ENCODE measurements at regions not wholly inside any gene's neighbourhood (a gene's known extent, or its start where the extent isn't known, plus 50 kb on each side); places are given as distances from the start of the nearest gene placed in this dataset.

DNA sequence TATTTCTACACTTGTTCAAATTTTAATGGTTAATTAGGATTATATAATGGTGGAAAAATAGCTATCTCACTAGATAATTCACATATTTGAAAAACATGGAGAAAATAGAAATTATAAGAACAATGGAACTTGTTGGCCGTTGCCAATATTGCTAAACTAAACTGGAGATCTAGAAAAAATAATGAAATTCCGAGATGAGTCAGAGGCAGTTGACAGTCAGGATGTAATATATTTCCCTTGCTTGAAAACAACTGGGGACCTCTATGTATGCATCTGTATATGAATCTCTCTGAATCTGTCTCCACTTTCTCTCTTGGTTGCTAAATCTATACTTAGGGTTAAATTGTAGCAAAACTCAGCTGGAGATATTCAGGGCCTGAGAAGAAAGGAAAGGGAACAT is 1108.2 kb upstream of the GJE1 start:
- TF ChIP-seq POLR2A (IDR thresholded peaks at IDR 0.05), result no peak
- TF ChIP-seq, protein P1, sequence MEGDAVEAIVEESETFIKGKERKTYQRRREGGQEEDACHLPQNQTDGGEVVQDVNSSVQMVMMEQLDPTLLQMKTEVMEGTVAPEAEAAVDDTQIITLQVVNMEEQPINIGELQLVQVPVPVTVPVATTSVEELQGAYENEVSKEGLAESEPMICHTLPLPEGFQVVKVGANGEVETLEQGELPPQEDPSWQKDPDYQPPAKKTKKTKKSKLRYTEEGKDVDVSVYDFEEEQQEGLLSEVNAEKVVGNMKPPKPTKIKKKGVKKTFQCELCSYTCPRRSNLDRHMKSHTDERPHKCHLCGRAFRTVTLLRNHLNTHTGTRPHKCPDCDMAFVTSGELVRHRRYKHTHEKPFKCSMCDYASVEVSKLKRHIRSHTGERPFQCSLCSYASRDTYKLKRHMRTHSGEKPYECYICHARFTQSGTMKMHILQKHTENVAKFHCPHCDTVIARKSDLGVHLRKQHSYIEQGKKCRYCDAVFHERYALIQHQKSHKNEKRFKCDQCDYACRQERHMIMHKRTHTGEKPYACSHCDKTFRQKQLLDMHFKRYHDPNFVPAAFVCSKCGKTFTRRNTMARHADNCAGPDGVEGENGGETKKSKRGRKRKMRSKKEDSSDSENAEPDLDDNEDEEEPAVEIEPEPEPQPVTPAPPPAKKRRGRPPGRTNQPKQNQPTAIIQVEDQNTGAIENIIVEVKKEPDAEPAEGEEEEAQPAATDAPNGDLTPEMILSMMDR (IDR thresholded peaks at IDR 0.05), result no peak
- no peaks in the 10 kb centered on the region for H3K36me3 ChIP-seq
- no peak for DNase-seq
- H3K27ac ChIP-seq, result no peak overlapping the region
- WGBS, 2 donors, result 76 to 77% methylated on average over 2 of the region's 2 CpGs
- H3K4me3 ChIP-seq, result no peak overlapping the region
- H3K27me3 ChIP-seq, result no peaks in the 10 kb centered on the region
- no peaks in the 10 kb centered on the region for H3K9me3 ChIP-seq
- no peaks in the 10 kb centered on the region for H3K4me1 ChIP-seq
- intact Hi-C loops (cut with DNase I), result no loop called here

DNA sequence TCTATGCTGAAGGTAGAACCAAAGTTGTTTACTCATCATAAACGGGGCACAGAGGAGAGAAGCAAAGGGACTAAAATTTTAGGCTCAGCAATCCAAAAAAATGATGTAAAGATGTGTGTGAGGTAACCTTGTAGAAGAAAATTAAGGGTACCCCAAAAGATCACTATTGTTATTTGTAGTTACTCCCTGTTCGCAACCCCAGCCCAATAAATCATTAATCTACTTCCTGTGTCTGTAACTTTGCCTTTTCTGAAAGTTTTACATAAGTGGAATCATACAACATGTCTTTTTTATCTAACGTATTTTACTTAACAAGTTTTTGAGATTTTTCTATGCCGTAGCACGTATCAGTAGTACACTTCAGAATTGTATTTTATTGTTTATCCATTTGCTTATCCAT is 1114.8 kb upstream of the GJE1 start:
- 81 to 84% methylated on average over 5 of the region's 5 CpGs for WGBS, 2 donors
- intact Hi-C loops (cut with DNase I), result no loop called here
- no peak for DNase-seq

GRCh38 chr6:141000917-141001316 is 1131.8 kb upstream of the GJE1 start:
- Histone ChIP-seq H3K36me3 (no peaks in the 10 kb centered on the region), H3K27ac (no peak overlapping the region), H3K27me3 (no peaks in the 10 kb centered on the region), H3K9me3 (no peaks in the 10 kb centered on the region), H3K4me3 (no peak overlapping the region), H3K4me1 (no peaks in the 10 kb centered on the region)
- WGBS, 2 donors, result 88 to 90% methylated on average over 2 of the region's 2 CpGs
- intact Hi-C loops (cut with DNase I), result no loop called here
- no peak for TF ChIP-seq POLR2A (IDR thresholded peaks at IDR 0.05)
- TF ChIP-seq, protein P1 (IDR thresholded peaks at IDR 0.05), result no peak
- no peak for DNase-seq

More for the DNA sequence above, 1114.8 kb upstream of the GJE1 start:
- no peaks in the 10 kb centered on the region for H3K4me1 ChIP-seq
- H3K27ac ChIP-seq, result no peak overlapping the region
- no peak overlapping the region for H3K4me3 ChIP-seq
- no peaks in the 10 kb centered on the region for H3K27me3 ChIP-seq
- TF ChIP-seq, protein P1 (IDR thresholded peaks at IDR 0.05), result no peak
- TF ChIP-seq POLR2A (IDR thresholded peaks at IDR 0.05), result no peak
- no peaks in the 10 kb centered on the region for H3K9me3 ChIP-seq
- no peaks in the 10 kb centered on the region for H3K36me3 ChIP-seq

GRCh38 chr6:140993515-140993914 is 1139.2 kb upstream of the GJE1 start:
- 91 to 100% methylated on average over 1 of the region's 1 CpG for WGBS, 2 donors

GRCh38 chr6:140992678-140993077 is 1140.0 kb upstream of the GJE1 start:
- Histone ChIP-seq H3K36me3 (no peaks in the 10 kb centered on the region), H3K27ac (no peak overlapping the region), H3K4me3 (no peak overlapping the region), H3K4me1 (no peaks in the 10 kb centered on the region), H3K9me3 (no peaks in the 10 kb centered on the region), H3K27me3 (no peaks in the 10 kb centered on the region)
- DNase-seq, result no peak
- WGBS, 2 donors, result 87 to 91% methylated on average over 1 of the region's 1 CpG
- TF ChIP-seq, protein P1 (IDR thresholded peaks at IDR 0.05), result no peak
- TF ChIP-seq POLR2A (IDR thresholded peaks at IDR 0.05), result no peak
- intact Hi-C loops (cut with DNase I), result no loop called here

More at GRCh38 chr6:140993515-140993914, 1139.2 kb upstream of the GJE1 start:
- intact Hi-C loops (cut with DNase I), result no loop called here
- Histone ChIP-seq H3K4me3 (no peak overlapping the region), H3K4me1 (no peaks in the 10 kb centered on the region), H3K27me3 (no peaks in the 10 kb centered on the region), H3K27ac (no peak overlapping the region), H3K36me3 (no peaks in the 10 kb centered on the region), H3K9me3 (no peaks in the 10 kb centered on the region)
- TF ChIP-seq, protein P1 (IDR thresholded peaks at IDR 0.05), result no peak
- TF ChIP-seq POLR2A (IDR thresholded peaks at IDR 0.05), result no peak
- no peak for DNase-seq
